ENCODE measurements at regions not wholly inside any gene's neighbourhood (a gene's known extent, or its start where the extent isn't known, plus 50 kb on each side); places are given as distances from the start of the nearest gene placed in this dataset.
"Not testable (repeated sequence)": the region's sequence is repeated elsewhere in the genome, so short reads cannot be mapped to it uniquely, and the experiment has no call there.

DNA sequence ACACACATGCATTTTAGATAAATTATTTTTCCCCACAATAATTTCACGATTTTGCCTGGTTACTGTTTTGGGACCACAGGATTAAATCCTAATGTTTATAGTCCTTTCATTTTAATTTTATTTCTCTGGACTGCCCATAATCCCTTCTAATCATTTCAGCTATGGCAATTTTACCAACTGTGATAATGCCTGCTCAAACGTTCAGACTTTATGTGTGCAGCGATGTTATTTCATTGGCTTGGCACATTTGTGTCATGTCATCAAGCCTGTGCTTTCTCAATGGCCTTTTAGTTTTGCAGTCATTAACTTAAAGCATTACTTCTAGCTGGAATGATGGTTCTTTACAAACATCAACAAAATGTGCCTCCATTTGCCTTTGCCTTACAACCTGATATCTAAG is 140.6 kb upstream of the HSF2 start:
- POLR2A ChIA-PET (ENCODE audit: low non-redundant PET): no interaction called here

DNA sequence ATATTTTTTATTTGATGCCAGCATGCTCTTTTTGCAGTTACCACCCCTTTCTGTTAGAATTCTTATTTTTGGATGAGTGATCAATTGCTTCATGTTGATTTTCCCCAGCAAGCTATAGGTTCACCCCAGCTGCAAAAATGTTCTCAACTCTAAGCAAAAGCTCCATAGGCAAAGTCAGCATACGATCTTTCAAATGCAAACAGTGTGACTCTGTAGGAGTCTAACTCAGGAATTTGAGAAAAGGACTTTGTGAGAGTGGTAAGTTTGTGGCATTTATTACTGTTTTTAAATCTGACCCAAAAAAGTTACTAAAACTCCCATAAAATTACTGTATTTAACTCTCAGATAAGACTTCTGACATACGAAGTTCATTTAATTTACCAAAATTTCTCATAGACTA is 134.9 kb upstream of the HSF2 start:
- DNase-seq (ENCODE audit: low spot score): no peak
- TF ChIP-seq, protein P1, sequence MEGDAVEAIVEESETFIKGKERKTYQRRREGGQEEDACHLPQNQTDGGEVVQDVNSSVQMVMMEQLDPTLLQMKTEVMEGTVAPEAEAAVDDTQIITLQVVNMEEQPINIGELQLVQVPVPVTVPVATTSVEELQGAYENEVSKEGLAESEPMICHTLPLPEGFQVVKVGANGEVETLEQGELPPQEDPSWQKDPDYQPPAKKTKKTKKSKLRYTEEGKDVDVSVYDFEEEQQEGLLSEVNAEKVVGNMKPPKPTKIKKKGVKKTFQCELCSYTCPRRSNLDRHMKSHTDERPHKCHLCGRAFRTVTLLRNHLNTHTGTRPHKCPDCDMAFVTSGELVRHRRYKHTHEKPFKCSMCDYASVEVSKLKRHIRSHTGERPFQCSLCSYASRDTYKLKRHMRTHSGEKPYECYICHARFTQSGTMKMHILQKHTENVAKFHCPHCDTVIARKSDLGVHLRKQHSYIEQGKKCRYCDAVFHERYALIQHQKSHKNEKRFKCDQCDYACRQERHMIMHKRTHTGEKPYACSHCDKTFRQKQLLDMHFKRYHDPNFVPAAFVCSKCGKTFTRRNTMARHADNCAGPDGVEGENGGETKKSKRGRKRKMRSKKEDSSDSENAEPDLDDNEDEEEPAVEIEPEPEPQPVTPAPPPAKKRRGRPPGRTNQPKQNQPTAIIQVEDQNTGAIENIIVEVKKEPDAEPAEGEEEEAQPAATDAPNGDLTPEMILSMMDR (conservative IDR thresholded peaks at IDR 0.05; ENCODE audit: low read depth): no peak
- CTCF ChIA-PET: no interaction called here
- H3K27ac ChIP-seq: no peak overlapping the region
- POLR2A ChIA-PET (ENCODE audit: low non-redundant PET): no interaction called here

More for the DNA sequence above, 140.6 kb upstream of the HSF2 start:
- TF ChIP-seq, protein P1 (conservative IDR thresholded peaks at IDR 0.05; ENCODE audit: low read depth): no peak
- H3K27ac ChIP-seq: no peak overlapping the region
- DNase-seq (ENCODE audit: low spot score): no peak
- CTCF ChIA-PET: no interaction called here

GRCh38 chr6:122265755-122266154 is 133.7 kb upstream of the HSF2 start:
- ChIA-PET CTCF (no interaction called here), POLR2A (ENCODE audit: low non-redundant PET) (no interaction called here)
- no peak for DNase-seq (ENCODE audit: low spot score)
- H3K27ac ChIP-seq: no peak overlapping the region
- TF ChIP-seq, protein P1 (conservative IDR thresholded peaks at IDR 0.05; ENCODE audit: low read depth): no peak

- DNase-seq (ENCODE audit: low spot score): no peak
- H3K27ac ChIP-seq: no peak overlapping the region
- ChIA-PET CTCF (no interaction called here), POLR2A (ENCODE audit: low non-redundant PET) (no interaction called here)
- TF ChIP-seq, protein P1 (conservative IDR thresholded peaks at IDR 0.05; ENCODE audit: low read depth): no peak
Observed at GRCh38 chr6:122268394-122268793, 131.1 kb upstream of the HSF2 start.

GRCh38 chr6:122276637-122277036 is 122.8 kb upstream of the HSF2 start:
- no peak for DNase-seq (ENCODE audit: low spot score)
- ChIA-PET POLR2A (ENCODE audit: low non-redundant PET) (no interaction called here), CTCF (no interaction called here)
- TF ChIP-seq, protein P1 (conservative IDR thresholded peaks at IDR 0.05; ENCODE audit: low read depth): no peak
- H3K27ac ChIP-seq: no peak overlapping the region

DNA sequence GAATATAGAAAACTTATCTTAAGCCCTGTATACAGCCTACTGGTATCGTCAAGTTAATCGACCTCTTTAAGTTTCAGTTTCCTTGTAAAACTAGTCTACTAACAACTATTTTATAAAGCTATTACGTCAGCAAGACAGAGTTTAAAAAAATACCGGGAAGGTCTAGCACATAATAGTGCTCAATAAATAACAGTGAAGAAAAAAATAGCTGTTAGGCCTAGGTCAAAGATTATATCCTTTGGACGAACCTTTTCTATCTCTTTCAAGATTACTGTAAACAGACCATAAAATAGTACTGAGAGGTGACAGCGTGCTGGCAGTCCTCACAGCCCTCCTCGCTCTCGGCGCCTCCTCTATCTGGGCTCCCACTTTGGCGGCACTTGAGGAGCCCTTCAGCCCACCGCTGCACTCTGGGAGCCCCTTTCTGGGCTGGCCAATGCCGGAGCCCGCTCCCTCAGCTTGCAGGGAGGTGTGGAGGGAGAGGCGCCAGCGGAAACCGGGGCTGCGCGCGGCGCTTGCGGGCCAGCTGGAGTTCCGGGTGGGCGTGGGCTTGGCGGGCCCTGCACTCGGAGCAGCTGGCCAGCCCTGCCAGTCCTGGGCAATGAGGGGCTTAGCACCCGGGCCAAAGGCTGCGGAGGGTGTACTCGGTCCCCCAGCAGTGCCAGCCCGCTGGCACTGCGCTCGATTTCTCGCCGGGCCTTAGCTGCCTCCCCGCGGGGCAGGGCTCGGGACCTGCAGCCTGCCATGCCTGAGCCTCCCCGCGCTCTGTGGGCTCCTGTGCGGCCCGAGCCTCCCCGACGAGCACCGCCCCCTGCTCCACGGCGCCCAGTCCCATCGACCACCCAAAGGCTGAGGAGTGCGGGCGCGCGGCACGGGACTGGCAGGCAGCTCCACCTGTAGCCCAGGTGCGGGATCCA is 119.1 kb upstream of the HSF2 start:
- DNase-seq (ENCODE audit: low spot score); POLR2A ChIA-PET (ENCODE audit: low non-redundant PET); H3K27ac ChIP-seq; CTCF ChIA-PET: not testable (repeated sequence)

DNA sequence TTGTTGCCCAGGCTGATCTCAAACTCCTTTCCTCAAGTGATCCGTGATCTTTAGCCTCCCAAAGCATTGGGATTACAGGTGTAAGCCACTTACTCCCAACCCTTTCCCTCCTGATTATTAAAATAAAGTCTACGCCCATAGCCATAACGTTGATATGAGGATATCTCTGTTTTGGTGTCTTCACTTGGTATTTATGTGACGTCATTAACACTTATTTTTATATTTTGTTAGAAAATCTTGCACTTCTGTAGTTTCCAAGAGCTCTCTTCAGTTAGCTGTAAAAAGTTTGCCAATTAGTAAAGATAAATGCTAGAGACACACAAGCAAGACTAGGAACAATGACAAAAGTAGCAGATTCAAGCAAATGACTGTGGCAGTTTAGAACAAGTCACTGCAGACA is 115.6 kb upstream of the HSF2 start:
- TF ChIP-seq, protein P1 (conservative IDR thresholded peaks at IDR 0.05; ENCODE audit: low read depth): no peak
- POLR2A ChIA-PET (ENCODE audit: low non-redundant PET): no interaction called here
- DNase-seq (ENCODE audit: low spot score): no peak
- no peak overlapping the region for H3K27ac ChIP-seq
- CTCF ChIA-PET: no interaction called here

Measured in RWPE1 (cell line).